MM.1S (cell line): ENCODE measurements at regions not wholly inside any gene's neighbourhood (a gene's known extent, or its start where the extent isn't known, plus 50 kb on each side); places are given as distances from the start of the nearest gene placed in this dataset.

Experiments
- DNase-seq: peaks from one replicate; pipeline ENCODE4 v3.0.0-alpha.2; 2015
- H2AFZ ChIP-seq: fragments of 300-600 bp; sonication (generic); 2 replicates; pipeline ENCODE4 v1.6.0; 2016; ENCODE audit warnings: antibody characterized with exemption, low read length
- H3F3A ChIP-seq: fragments of 300-600 bp; sonication (generic); 2 replicates; pipeline ENCODE4 v1.6.1; 2016; ENCODE audit warnings: mild to moderate bottlenecking, antibody characterized with exemption, low read length, moderate library complexity, mixed read lengths; ENCODE audit not compliant: insufficient read depth
- H3K27ac ChIP-seq: fragments of 300-600 bp; sonication (generic); 2 replicates; pipeline ENCODE4 v1.5.1; 2016; ENCODE audit warnings: mild to moderate bottlenecking, low read length
- H3K27me3 ChIP-seq: fragments of 300-600 bp; sonication (generic); replicated peaks from 2 replicates; pipeline ENCODE4 v1.6.0; 2016; ENCODE audit warnings: low read length; ENCODE audit not compliant: insufficient read depth
- H3K36me3 ChIP-seq: fragments of 300-600 bp; sonication (generic); replicated peaks from 2 replicates; pipeline ENCODE4 v1.6.1; 2016; ENCODE audit warnings: mild to moderate bottlenecking, low read length, mixed read lengths; ENCODE audit not compliant: insufficient read depth
- H3K4me1 ChIP-seq: fragments of 300-600 bp; sonication (generic); 2 replicates; pipeline ENCODE4 v1.6.1; 2016; ENCODE audit warnings: low read length, mixed read lengths
- H3K4me2 ChIP-seq: fragments of 300-600 bp; sonication (generic); 2 replicates; pipeline ENCODE4 v1.6.0; 2016; ENCODE audit warnings: low read depth, low read length
- H3K4me3 ChIP-seq: fragments of 300-600 bp; sonication (generic); 2 replicates; pipeline ENCODE4 v1.5.1; 2016; ENCODE audit warnings: low read length, mixed read lengths
- H3K79me2 ChIP-seq: fragments of 300-600 bp; sonication (generic); 2 replicates; pipeline ENCODE4 v1.6.1; 2016; ENCODE audit warnings: mixed run types, low read length, mixed read lengths
- H3K9ac ChIP-seq: fragments of 300-600 bp; sonication (generic); 2 replicates; pipeline ENCODE4 v1.6.1; 2016; ENCODE audit warnings: low read length, mixed read lengths
- H3K9me2 ChIP-seq: fragments of 300-600 bp; sonication (generic); replicated peaks from 2 replicates; pipeline ENCODE4 v1.6.1; 2016; ENCODE audit warnings: mild to moderate bottlenecking, low read length, mixed read lengths; ENCODE audit not compliant: insufficient read depth
- H3K9me3 ChIP-seq: fragments of 300-600 bp; sonication (generic); replicated peaks from 2 replicates; pipeline ENCODE4 v1.6.1; 2016; ENCODE audit warnings: mild to moderate bottlenecking, low read length, mixed read lengths; ENCODE audit not compliant: insufficient read depth
- H4K20me1 ChIP-seq: fragments of 300-600 bp; sonication (generic); 2 replicates; pipeline ENCODE4 v1.6.1; 2016; ENCODE audit warnings: mild to moderate bottlenecking, low read length, moderate library complexity, mixed read lengths; ENCODE audit not compliant: insufficient read depth
- CTCF ChIP-seq: fragments of 300-600 bp; sonication (generic); IDR thresholded peaks from 2 replicates; pipeline ENCODE4 v1.5.1; 2016; ENCODE audit warnings: antibody characterized with exemption, low read length, mixed read lengths
- EZH2 ChIP-seq: fragments of 300-600 bp; sonication (generic); optimal IDR thresholded peaks from 2 replicates; pipeline ENCODE3; 2017; ENCODE audit warnings: low read depth, mild to moderate bottlenecking, antibody characterized with exemption, low read length, mixed read lengths
- EZH2phosphoT487 ChIP-seq: fragments of 300-600 bp; sonication (generic); IDR thresholded peaks from 2 replicates; pipeline ENCODE4 v1.6.1; 2018; ENCODE audit warnings: antibody characterized with exemption, low read length

DNA sequence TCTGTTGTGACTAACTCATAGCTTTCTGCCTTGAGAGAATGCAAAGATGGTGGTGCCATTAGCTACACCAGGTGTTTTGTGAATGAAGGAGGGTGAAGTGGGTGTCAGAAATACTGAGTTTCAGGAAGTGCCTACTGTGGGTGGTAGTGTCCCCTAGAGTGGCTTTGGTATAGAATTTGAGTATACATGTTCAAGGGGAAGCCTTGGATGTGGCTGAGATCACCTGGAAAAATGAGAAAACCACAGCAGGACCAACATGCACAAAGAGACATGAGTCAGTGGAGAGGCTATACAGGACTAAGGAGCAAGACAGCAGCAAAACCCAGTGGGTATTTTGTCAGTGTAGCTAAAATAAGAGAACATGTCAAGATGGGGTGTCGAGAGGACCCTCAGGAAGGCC is 204.3 kb upstream of the TBL1X start:
- Histone ChIP-seq H3K36me3 (no peaks in the 10 kb centered on the region), H3K9me2 (no peaks in the 10 kb centered on the region), H3K9ac (no peak overlapping the region), H3K27ac (no peak overlapping the region), H3F3A (0 out of 2 replicates have a peak, but pooled peaks cover 7% of the 10 kb centered on the region), H3K4me1 (peaks cover 29% of the 10 kb centered on the region), H3K79me2 (no peaks in the 10 kb centered on the region), H4K20me1 (no peaks in the 10 kb centered on the region), H2AFZ (no peak overlapping the region), H3K4me2 (no peak overlapping the region), H3K9me3 (no peaks in the 10 kb centered on the region), H3K27me3 (no peaks in the 10 kb centered on the region), H3K4me3 (no peak overlapping the region)
- TF ChIP-seq EZH2phosphoT487 = no peak
- no peak for TF ChIP-seq CTCF
- TF ChIP-seq EZH2 = no peak
- no peak for DNase-seq

GRCh38 chrX:9267415-9267814 is 197.4 kb upstream of the TBL1X start:
- Histone ChIP-seq H3K79me2 (no peaks in the 10 kb centered on the region), H3K9ac (no peak overlapping the region), H3K4me1 (no peaks in the 10 kb centered on the region), H3K4me2 (no peak overlapping the region), H3K27ac (no peak overlapping the region), H3F3A (no peaks in the 10 kb centered on the region), H3K9me2 (no peaks in the 10 kb centered on the region), H3K4me3 (no peak overlapping the region), H2AFZ (no peak overlapping the region), H3K27me3 (no peaks in the 10 kb centered on the region), H3K36me3 (no peaks in the 10 kb centered on the region), H4K20me1 (no peaks in the 10 kb centered on the region), H3K9me3 (no peaks in the 10 kb centered on the region)
- TF ChIP-seq CTCF (no peak), EZH2phosphoT487 (no peak), EZH2 (no peak)
- no peak for DNase-seq

DNA sequence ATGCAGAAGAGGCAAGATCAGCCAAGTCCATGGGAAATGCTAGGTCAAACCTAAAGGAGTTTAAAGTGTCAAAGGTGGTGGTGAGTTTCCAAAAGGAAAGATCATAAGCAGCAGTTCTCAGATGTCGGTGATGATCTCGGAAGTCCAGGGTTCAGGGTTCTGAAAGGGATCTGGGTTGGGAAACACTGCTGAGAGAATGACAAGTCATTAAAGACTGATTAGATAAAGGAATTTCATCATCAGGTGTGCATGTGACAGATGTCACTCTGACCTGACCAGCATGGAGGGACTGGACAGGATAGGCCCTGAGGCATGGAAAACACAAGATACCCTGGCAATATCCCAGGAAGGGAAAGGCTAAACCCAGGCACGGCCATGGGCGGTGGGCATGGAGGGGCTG is 195.7 kb upstream of the TBL1X start:
- no peak overlapping the region for H2AFZ ChIP-seq
- no peaks in the 10 kb centered on the region for H3K9me3 ChIP-seq
- H3K4me2 ChIP-seq = no peak overlapping the region
- H3K27me3 ChIP-seq = no peaks in the 10 kb centered on the region
- no peaks in the 10 kb centered on the region for H3K9me2 ChIP-seq
- no peaks in the 10 kb centered on the region for H3K36me3 ChIP-seq
- H3K27ac ChIP-seq = no peak overlapping the region
- TF ChIP-seq EZH2phosphoT487 (no peak), EZH2 (no peak), CTCF (no peak)
- H3K9ac ChIP-seq = no peak overlapping the region
- DNase-seq = no peak
- H3K79me2 ChIP-seq = no peaks in the 10 kb centered on the region
- no peaks in the 10 kb centered on the region for H4K20me1 ChIP-seq
- no peaks in the 10 kb centered on the region for H3F3A ChIP-seq
- H3K4me3 ChIP-seq = no peak overlapping the region
- H3K4me1 ChIP-seq = no peaks in the 10 kb centered on the region
